H1 (cell line): ENCODE measurements at regions not wholly inside any gene's neighbourhood (a gene's known extent, or its start where the extent isn't known, plus 50 kb on each side); places are given as distances from the start of the nearest gene placed in this dataset.
"Not testable (repeated sequence)": the region's sequence is repeated elsewhere in the genome, so short reads cannot be mapped to it uniquely, and the experiment has no call there.

ENCODE experiments used
- CTCF ChIA-PET: fragments of 300-600 bp; sonication (Branson Sonifier 250); formaldehyde crosslinking; loops from one replicate; lab custom pipeline; 2021; ENCODE audit not compliant: partially characterized antibody; lab: Charles Lee
- POLR2A ChIA-PET: fragments of 300-600 bp; sonication (Branson Sonifier 250); formaldehyde crosslinking; loops from one replicate; lab custom pipeline; 2021; ENCODE audit warnings: inconsistent platforms; ENCODE audit not compliant: partially characterized antibody; lab: Charles Lee
- DNase-seq, 2 experiments: peaks; one replicate each; pipeline versions ENCODE4 v3.0.0 to v3.0.0-alpha.2; 2010 to 2022; ENCODE audit warnings: low spot score in 2 of 2, low read depth in 1 of 2, mixed read lengths in 1 of 2
- FAIRE-seq: peaks from 2 replicates; lab custom pipeline; 2011; peaks lifted over from hg19 to GRCh38; lab: Jason Lieb, UNC
- H2AFZ ChIP-seq: 2 replicates; pipeline ENCODE4 v1.8.1; 2012; ENCODE audit warnings: low read length, inconsistent platforms
- H2AK5ac ChIP-seq: 2 replicates; pipeline ENCODE4 v1.6.1; 2013; ENCODE audit warnings: low read depth, low read length
- H2BK120ac ChIP-seq: replicated peaks from 2 replicates; pipeline ENCODE3; 2013; ENCODE audit warnings: low read depth, low read length, inconsistent platforms
- H2BK12ac ChIP-seq: 2 replicates; pipeline ENCODE4 v1.6.1; 2013; ENCODE audit warnings: low read depth, low read length
- H2BK15ac ChIP-seq: 2 replicates; pipeline ENCODE4 v1.6.1; 2013; ENCODE audit warnings: low read length
- H2BK20ac ChIP-seq: 2 replicates; pipeline ENCODE4 v1.6.1; 2013; ENCODE audit warnings: low read length
- H2BK5ac ChIP-seq: 2 replicates; pipeline ENCODE4 v1.6.1; 2013; ENCODE audit warnings: low read depth, low read length
- H3K14ac ChIP-seq: 2 replicates; pipeline ENCODE4 v1.6.1; 2013; ENCODE audit warnings: inconsistent platforms; ENCODE audit not compliant: insufficient read length
- H3K18ac ChIP-seq: 2 replicates; pipeline ENCODE4 v1.6.1; 2013; ENCODE audit warnings: low read length; ENCODE audit errors: extremely low read depth
- H3K23ac ChIP-seq: 2 replicates; pipeline ENCODE4 v1.6.1; 2013; ENCODE audit warnings: inconsistent platforms; ENCODE audit not compliant: insufficient read length
- H3K23me2 ChIP-seq: 2 replicates; pipeline ENCODE4 v1.6.1; 2013; ENCODE audit warnings: low read depth, low read length
- H3K27ac ChIP-seq: 2 replicates; pipeline ENCODE4 v1.6.1; 2011; ENCODE audit warnings: low read depth, low read length, inconsistent platforms
- H3K27me3 ChIP-seq, 4 experiments: replicated peaks in 1 of 4; 1 replicate in 1 of 4; 2 replicates in 3 of 4; pipeline versions ENCODE4 v1.6.1 to v1.8.1; 2011 to 2013; ENCODE audit warnings: low read length in 3 of 4, mild to moderate bottlenecking in 3 of 4, inconsistent platforms in 2 of 4, mixed read lengths in 2 of 4, moderate library complexity in 1 of 4; ENCODE audit not compliant: control insufficient read depth in 3 of 4, insufficient read depth in 3 of 4; ENCODE audit errors: extremely low read depth in 1 of 4
- H3K36me3 ChIP-seq, 4 experiments: 2 replicates each; pipeline versions ENCODE4 v1.6.1 to v1.8.1; 2011 to 2013; ENCODE audit warnings: mild to moderate bottlenecking in 4 of 4, low read length in 3 of 4, moderate library complexity in 2 of 4, control low read depth in 1 of 4, inconsistent platforms in 1 of 4; ENCODE audit not compliant: insufficient read depth in 4 of 4, control insufficient read depth in 2 of 4
- H3K4ac ChIP-seq: replicated peaks from 2 replicates; pipeline ENCODE3; 2013; ENCODE audit warnings: low read length, low read depth, mixed read lengths, inconsistent platforms; ENCODE audit not compliant: insufficient read length
- H3K4me1 ChIP-seq, 4 experiments: replicated peaks in 1 of 4; 1 replicate in 1 of 4; 2 replicates in 3 of 4; pipeline versions ENCODE4 v1.6.1 to v1.8.1; 2011 to 2013; ENCODE audit warnings: low read length in 3 of 4, inconsistent platforms in 2 of 4, mixed read lengths in 1 of 4; ENCODE audit not compliant: insufficient read depth in 4 of 4, control insufficient read depth in 3 of 4
- H3K4me2 ChIP-seq, 2 experiments: 2 replicates each; pipeline versions ENCODE4 v1.6.1 to v1.8.1; 2011 to 2013; ENCODE audit warnings: low read depth in 2 of 2, low read length in 2 of 2, control low read depth in 1 of 2, inconsistent platforms in 1 of 2, mild to moderate bottlenecking in 1 of 2; ENCODE audit not compliant: insufficient read depth in 1 of 2
- H3K4me3 ChIP-seq, 4 experiments: fragments of 200-600, 300-600 bp in 1 of 4; sonication (generic), shearing (Covaris generic), sonication (Bioruptor Twin) in 1 of 4; 2 replicates each; pipeline versions ENCODE4 v1.5.1 to v1.8.1; 2011 to 2016; ENCODE audit warnings: low read length in 4 of 4, low read depth in 3 of 4, control low read depth in 2 of 4, inconsistent platforms in 2 of 4, mild to moderate bottlenecking in 2 of 4, mixed read lengths in 1 of 4, moderate library complexity in 1 of 4; ENCODE audit not compliant: insufficient read depth in 2 of 4; ENCODE audit errors: extremely low read depth in 1 of 4
- H3K56ac ChIP-seq: replicated peaks from 2 replicates; pipeline ENCODE3; 2013; ENCODE audit warnings: low read depth, mild to moderate bottlenecking, mixed read lengths, low read length, inconsistent platforms; ENCODE audit not compliant: insufficient read length
- H3K79me1 ChIP-seq: 2 replicates; pipeline ENCODE4 v1.6.1; 2013; ENCODE audit warnings: low read depth, low read length, control low read depth
- H3K79me2 ChIP-seq, 2 experiments: 2 replicates each; pipeline versions ENCODE4 v1.6.1 to v1.8.1; 2012 to 2013; ENCODE audit warnings: low read length in 2 of 2, mild to moderate bottlenecking in 2 of 2, inconsistent platforms in 1 of 2; ENCODE audit not compliant: insufficient read depth in 2 of 2, control insufficient read depth in 1 of 2
- H3K9ac ChIP-seq, 4 experiments: replicated peaks in 1 of 4; 1 replicate in 1 of 4; 2 replicates in 3 of 4; pipeline versions ENCODE4 v1.6.1 to v1.8.1; 2011 to 2013; ENCODE audit warnings: low read depth in 3 of 4, low read length in 3 of 4, control low read depth in 2 of 4, mild to moderate bottlenecking in 2 of 4, moderate library complexity in 2 of 4, inconsistent platforms in 1 of 4; ENCODE audit errors: extremely low read depth in 1 of 4
- H3K9me3 ChIP-seq, 2 experiments: 2 replicates each; pipeline versions ENCODE4 v1.6.1 to v1.8.1; 2012 to 2013; ENCODE audit warnings: mild to moderate bottlenecking in 2 of 2, moderate library complexity in 2 of 2, control low read depth in 1 of 2, inconsistent platforms in 1 of 2, low read depth in 1 of 2, low read length in 1 of 2, mixed read lengths in 1 of 2; ENCODE audit not compliant: insufficient read depth in 2 of 2
- H4K20me1 ChIP-seq, 2 experiments: replicated peaks in 1 of 2; 2 replicates each; pipeline versions ENCODE3 to v1.8.1; 2011 to 2013; ENCODE audit warnings: inconsistent platforms in 2 of 2, low read length in 2 of 2, mild to moderate bottlenecking in 1 of 2; ENCODE audit not compliant: insufficient read depth in 2 of 2, control insufficient read depth in 1 of 2
- H4K5ac ChIP-seq: 2 replicates; pipeline ENCODE4 v1.6.1; 2013; ENCODE audit warnings: low read length, low read depth, mixed read lengths, inconsistent platforms; ENCODE audit not compliant: insufficient read length
- H4K8ac ChIP-seq: 2 replicates; pipeline ENCODE4 v1.8.0; 2013; ENCODE audit warnings: mild to moderate bottlenecking, moderate library complexity, low read length, inconsistent platforms; ENCODE audit not compliant: insufficient read depth; ENCODE audit errors: extremely low read depth
- H4K91ac ChIP-seq: replicated peaks from 2 replicates; pipeline ENCODE3; 2013; ENCODE audit warnings: low read length, mixed read lengths, inconsistent platforms; ENCODE audit not compliant: insufficient read length
- BCL11A ChIP-seq, 2 experiments: IDR thresholded peaks; one replicate each; pipeline ENCODE4 v1.6.1; 2011; ENCODE audit warnings: low read depth in 2 of 2, low read length in 2 of 2, mild to moderate bottlenecking in 2 of 2
- CBX8 ChIP-seq: fragments of 300-800, 300-1000 bp; sonication (generic); IDR thresholded peaks from 2 replicates; pipeline ENCODE4 v1.7.1; 2016; ENCODE audit warnings: low read depth, low read length, borderline replicate concordance
- CEBPB ChIP-seq: IDR thresholded peaks from 2 replicates; pipeline ENCODE4 v1.6.1; 2012; ENCODE audit warnings: low read depth, low read length
- CTBP2 ChIP-seq: IDR thresholded peaks from 2 replicates; pipeline ENCODE4 v1.7.0; 2011; ENCODE audit warnings: borderline replicate concordance, mild to moderate bottlenecking, moderate library complexity, mixed read lengths, low read length; ENCODE audit not compliant: insufficient read depth, insufficient read length
- EP300 ChIP-seq, 2 experiments: IDR thresholded peaks; 1 replicate in 1 of 2; 2 replicates in 1 of 2; pipeline ENCODE4 v1.6.1; 2011 to 2012; ENCODE audit warnings: low read depth in 2 of 2, low read length in 2 of 2, mild to moderate bottlenecking in 2 of 2, borderline replicate concordance in 1 of 2, inconsistent platforms in 1 of 2, moderate library complexity in 1 of 2
- SRF ChIP-seq: IDR thresholded peaks from 2 replicates; pipeline ENCODE4 v1.6.1; 2011; ENCODE audit warnings: mild to moderate bottlenecking, low read depth, low read length, moderate library complexity
- TAF7 ChIP-seq: optimal IDR thresholded peaks from 2 replicates; pipeline ENCODE3; 2011; ENCODE audit warnings: low read depth, mild to moderate bottlenecking, inconsistent platforms, low read length, moderate library complexity, borderline replicate concordance
- TBP ChIP-seq: IDR thresholded peaks from 2 replicates; pipeline ENCODE4 v1.6.1; 2011; ENCODE audit warnings: low read depth, low read length, improper control_type of control experiment
- WGBS, 2 experiments: shearing (Covaris generic) in 1 of 2; methylation state at CpG; one replicate each; pipeline versions ENCODE4 v1.1.6 to v1.1.7; 2013 to 2015; ENCODE audit warnings: low lambda C conversion rate in 2 of 2, mixed read lengths in 2 of 2, inconsistent platforms in 1 of 2, low coverage in 1 of 2, missing lambda C conversion rate in 1 of 2; ENCODE audit not compliant: insufficient replicate concordance in 2 of 2, insufficient coverage in 1 of 2, insufficient read length in 1 of 2; ENCODE audit errors: extremely low coverage in 1 of 2, missing lambda C conversion rate in 1 of 2; 5-methylcytosine and 5-hydroxymethylcytosine counted together

GRCh38 chr10:6704896-6705295 lies 124.8 kb upstream of the PRKCQ start (continued):
- TF ChIP-seq TBP (no peak), CTBP2 (no peak), CEBPB (no peak), TAF7 (no peak), BCL11A (IDR thresholded peaks at IDR 0.05; ENCODE audit: low read depth in 2 of 2, low read length in 2 of 2) (no peak), CBX8 (no peak), EP300 (IDR thresholded peaks at IDR 0.05; ENCODE audit: borderline replicate concordance in 1 of 2, low read depth in 2 of 2, low read length in 2 of 2) (no peak), SRF (no peak)

DNA sequence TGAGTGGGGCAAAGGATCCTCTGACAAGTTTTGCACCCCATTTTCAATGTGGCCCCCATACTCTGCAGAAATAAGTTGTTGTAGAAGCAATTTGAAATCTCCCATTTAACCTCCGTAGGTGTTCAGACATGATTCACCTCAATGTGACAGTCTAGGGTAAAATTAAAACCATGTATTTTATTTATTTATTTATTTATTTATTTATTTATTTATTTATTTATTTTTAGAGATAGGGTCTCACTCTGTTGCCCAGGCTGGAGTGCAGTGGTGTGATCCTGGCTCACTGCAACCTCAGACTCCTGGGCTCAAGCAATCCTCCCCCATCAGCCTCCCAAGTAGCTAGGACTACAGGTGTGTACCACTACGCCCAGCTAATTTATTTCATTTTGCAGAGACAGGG lies 122.8 kb upstream of the PRKCQ start:
- H4K91ac ChIP-seq, H3K36me3 ChIP-seq, H2BK20ac ChIP-seq, H3K23ac ChIP-seq, H4K8ac ChIP-seq, H2BK15ac ChIP-seq, H3K27me3 ChIP-seq, H3K4me3 ChIP-seq, H3K14ac ChIP-seq, H4K5ac ChIP-seq, H2BK12ac ChIP-seq, POLR2A ChIA-PET, H2AFZ ChIP-seq, H3K23me2 ChIP-seq, H2BK120ac ChIP-seq, DNase-seq, H3K9me3 ChIP-seq, H3K27ac ChIP-seq, H3K4ac ChIP-seq, H3K79me1 ChIP-seq, H3K9ac ChIP-seq, H2BK5ac ChIP-seq, H3K18ac ChIP-seq, H4K20me1 ChIP-seq, H3K79me2 ChIP-seq, H3K4me2 ChIP-seq, H3K4me1 ChIP-seq, FAIRE-seq, H3K56ac ChIP-seq, H2AK5ac ChIP-seq: not testable (repeated sequence)
- WGBS, 2 experiments = 92% methylated on average over 2 of the region's 2 CpGs; no CpG with 5 or more reads in 1 of the 2 experiments
- CTCF ChIA-PET = interaction anchor here (0.6 to 5.2 kb wide), 10 partner anchors 13 to 1940 kb away, joined by 3 to 28 read pairs (median 4); no protein-coding TSS in a partner anchor
